Left hindlimb (tissue), 1 donor: ENCODE measurements at regions not wholly inside any gene's neighbourhood (a gene's known extent, or its start where the extent isn't known, plus 50 kb on each side); places are given as distances from the start of the nearest gene placed in this dataset.
"Not testable (repeated sequence)": the region's sequence is repeated elsewhere in the genome, so short reads cannot be mapped to it uniquely, and the experiment has no call there.

Source experiments
- DNase-seq: peaks from one replicate; pipeline ENCODE4 v3.0.0-alpha.2; 2018

- DNase-seq, result no peak
Measured at GRCh38 chr2:125643128-125643527, 1012.8 kb upstream of the GYPC start.

- DNase-seq, result peak; percentile 31
Measured at GRCh38 chr2:125643585-125643984, 1012.4 kb upstream of the GYPC start.

- DNase-seq, result no peak
Measured at GRCh38 chr2:125644257-125644656, 1011.7 kb upstream of the GYPC start.

- DNase-seq, result no peak
Measured at GRCh38 chr2:125652280-125652679, 1003.7 kb upstream of the GYPC start.

- no peak for DNase-seq
Measured at GRCh38 chr2:125654226-125654625, 1001.7 kb upstream of the GYPC start.

- no peak for DNase-seq
Measured at GRCh38 chr2:125656190-125656589, 999.8 kb upstream of the GYPC start.

- DNase-seq, result no peak
Measured at GRCh38 chr2:125658583-125658982, 997.4 kb upstream of the GYPC start.

- not testable (repeated sequence) for DNase-seq
Measured at GRCh38 chr2:125660369-125660768, 995.6 kb upstream of the GYPC start.

- no peak for DNase-seq
Measured at GRCh38 chr2:125667630-125668029, 988.3 kb upstream of the GYPC start.

- DNase-seq, result no peak
Measured at GRCh38 chr2:125679903-125680302, 976.1 kb upstream of the GYPC start.

GRCh38 chr2:125680809-125681208 lies 975.1 kb upstream of the GYPC start:
- no peak for DNase-seq

- DNase-seq, result no peak
Measured at GRCh38 chr2:125681576-125681975, 974.4 kb upstream of the GYPC start.

- DNase-seq, result no peak
Measured at GRCh38 chr2:125681976-125682805, 973.8 kb upstream of the GYPC start.

GRCh38 chr2:125684256-125684655 lies 971.7 kb upstream of the GYPC start:
- DNase-seq, result no peak

GRCh38 chr2:125684932-125685331 lies 971.0 kb upstream of the GYPC start:
- no peak for DNase-seq

GRCh38 chr2:125696560-125696959 lies 959.4 kb upstream of the GYPC start:
- no peak for DNase-seq

- no peak for DNase-seq
Measured at GRCh38 chr2:125698280-125698679, 957.7 kb upstream of the GYPC start.

- no peak for DNase-seq
Measured at GRCh38 chr2:125701070-125701469, 954.9 kb upstream of the GYPC start.

- no peak for DNase-seq
Measured at GRCh38 chr2:125707611-125708010, 948.3 kb upstream of the GYPC start.

GRCh38 chr2:125710561-125710960 lies 945.4 kb upstream of the GYPC start:
- DNase-seq, result no peak

- DNase-seq, result no peak
Measured at GRCh38 chr2:125711075-125711474, 944.9 kb upstream of the GYPC start.

GRCh38 chr2:125713533-125713932 lies 942.4 kb upstream of the GYPC start:
- no peak for DNase-seq

GRCh38 chr2:125721072-125721721 lies 934.8 kb upstream of the GYPC start:
- DNase-seq, result no peak

- no peak for DNase-seq
Measured at GRCh38 chr2:125730921-125731320, 925.0 kb upstream of the GYPC start.

- no peak for DNase-seq
Measured at GRCh38 chr2:125736306-125736705, 919.7 kb upstream of the GYPC start.
